GM23338 (cell line): ENCODE measurements at regions not wholly inside any gene's neighbourhood (a gene's known extent, or its start where the extent isn't known, plus 50 kb on each side); places are given as distances from the start of the nearest gene placed in this dataset.

Experiments used
- ATAC-seq: fragments of 200-7000 bp; cut with Tn5 transposase; 3 replicates; pipeline ENCODE4 v1.9.1; 2020
- DNase-seq: peaks from one replicate; pipeline ENCODE4 v3.0.0-alpha.2; 2015; ENCODE audit warnings: low spot score
- H2AFZ ChIP-seq: fragments of 200-600 bp; sonication (generic); 2 replicates; pipeline ENCODE4 v1.8.0; 2016; ENCODE audit warnings: antibody characterized with exemption, mild to moderate bottlenecking, moderate library complexity
- H3F3A ChIP-seq: fragments of 200-600 bp; sonication (generic); replicated peaks from 2 replicates; pipeline ENCODE4 v1.8.0; 2017; ENCODE audit warnings: antibody characterized with exemption, mixed run types, low read depth
- H3K27ac ChIP-seq: fragments of 200-600 bp; sonication (generic); 2 replicates; pipeline ENCODE4 v1.6.1; 2016; ENCODE audit warnings: low read depth
- H3K27me3 ChIP-seq: fragments of 200-600 bp; sonication (generic); 2 replicates; pipeline ENCODE4 v1.8.0; 2016; ENCODE audit warnings: mild to moderate bottlenecking, mixed run types, moderate library complexity; ENCODE audit not compliant: insufficient read depth
- H3K36me3 ChIP-seq: fragments of 200-600 bp; sonication (generic); 2 replicates; pipeline ENCODE4 v1.8.0; 2016; ENCODE audit warnings: mild to moderate bottlenecking; ENCODE audit not compliant: insufficient read depth
- H3K4me1 ChIP-seq: fragments of 200-600 bp; sonication (generic); 2 replicates; pipeline ENCODE4 v1.8.0; 2016; ENCODE audit warnings: mild to moderate bottlenecking, moderate library complexity; ENCODE audit not compliant: insufficient read depth
- H3K4me2 ChIP-seq: fragments of 200-600 bp; sonication (generic); 2 replicates; pipeline ENCODE4 v1.7.1; 2017; ENCODE audit warnings: mixed run types
- H3K4me3 ChIP-seq: fragments of 200-600 bp; sonication (generic); 2 replicates; pipeline ENCODE4 v1.6.1; 2016; ENCODE audit warnings: mixed run types
- H3K79me2 ChIP-seq: fragments of 200-600 bp; sonication (generic); replicated peaks from 2 replicates; pipeline ENCODE4 v1.8.0; 2017; ENCODE audit warnings: mild to moderate bottlenecking; ENCODE audit not compliant: insufficient read depth
- H3K9me2 ChIP-seq: fragments of 200-600 bp; sonication (generic); 2 replicates; pipeline ENCODE4 v1.8.0; 2017; ENCODE audit not compliant: insufficient read depth
- H4K20me1 ChIP-seq: fragments of 200-600 bp; sonication (generic); replicated peaks from 2 replicates; pipeline ENCODE4 v1.8.0; 2017; ENCODE audit warnings: mild to moderate bottlenecking; ENCODE audit not compliant: insufficient read depth
- H3K27ac Mint-ChIP-seq: 2 replicates; pipeline ENCODE4 v1.8.0; 2020; ENCODE audit warnings: inconsistent platforms, mild to moderate bottlenecking, moderate library complexity, mixed read lengths
- H3K27me3 Mint-ChIP-seq: 3 replicates; pipeline ENCODE4 v1.8.0; 2022; ENCODE audit warnings: low read depth, mild to moderate bottlenecking, moderate library complexity, mixed read lengths, inconsistent platforms; ENCODE audit not compliant: insufficient read depth, poor library complexity
- H3K36me3 Mint-ChIP-seq: 3 replicates; pipeline ENCODE4 v1.8.0; 2021; ENCODE audit warnings: low read depth, mild to moderate bottlenecking, inconsistent platforms, moderate library complexity, mixed read lengths
- H3K4me1 Mint-ChIP-seq: 3 replicates; pipeline ENCODE4 v1.8.0; 2020; ENCODE audit warnings: mild to moderate bottlenecking, inconsistent platforms, mixed read lengths
- H3K4me3 Mint-ChIP-seq: 3 replicates; pipeline ENCODE4 v1.8.0; 2021; ENCODE audit warnings: moderate library complexity, mild to moderate bottlenecking, inconsistent platforms, mixed read lengths
- H3K9me3 Mint-ChIP-seq: 3 replicates; pipeline ENCODE4 v1.8.0; 2020; ENCODE audit warnings: moderate library complexity, mild to moderate bottlenecking, inconsistent platforms, mixed read lengths
- CTCF ChIP-seq, 2 experiments: fragments of 200-600 bp in 1 of 2; sonication (generic) in 1 of 2; conservative IDR thresholded peaks; 2 replicates each; pipeline versions ENCODE4 v1.5.1 to v1.6.1; 2016 to 2017; ENCODE audit warnings: antibody characterized with exemption in 2 of 2, low read depth in 2 of 2, mild to moderate bottlenecking in 2 of 2, moderate library complexity in 1 of 2
- EZH2phosphoT487 ChIP-seq: fragments of 200-600 bp; sonication (generic); IDR thresholded peaks from one replicate; pipeline ENCODE4 v1.8.1; 2018; ENCODE audit warnings: antibody characterized with exemption; ENCODE audit not compliant: unreplicated experiment
- STAT1 ChIP-seq: IDR thresholded peaks from one replicate; pipeline ENCODE4 v1.6.1; 2016; ENCODE audit warnings: antibody characterized with exemption; ENCODE audit not compliant: unreplicated experiment
- ZNF114 ChIP-seq: fragments of 250-450 bp; sonication (Bioruptor Pico); IDR thresholded peaks from 2 replicates; pipeline ENCODE4 v1.5.0; 2020; ENCODE audit warnings: mild to moderate bottlenecking, moderate library complexity
- ZNF462 ChIP-seq: fragments of 250-450 bp; sonication (Bioruptor Pico); IDR thresholded peaks from 2 replicates; pipeline ENCODE4 v1.5.0; 2020; ENCODE audit warnings: mild to moderate bottlenecking, moderate library complexity

- TF ChIP-seq ZNF462 (CRISPR knock-in tag) (no peak), CTCF (conservative IDR thresholded peaks at IDR 0.05; ENCODE audit: low read depth in 2 of 2) (no peak)
Measured at GRCh38 chr12:97821806-97822205, 359.2 kb downstream of the RMST start (continued).

- no peaks in the 10 kb centered on the region for H3K27me3 ChIP-seq
- DNase-seq (no peak), ATAC-seq (no peak)
- H3K27ac ChIP-seq, result no peak overlapping the region
- H3K79me2 ChIP-seq, result no peaks in the 10 kb centered on the region
- H2AFZ ChIP-seq, result no peak overlapping the region
- Mint-ChIP-seq H3K9me3 (no peaks in the 10 kb centered on the region), H3K27me3 (peaks cover 2% of the 10 kb centered on the region), H3K27ac (no peak overlapping the region), H3K36me3 (no peaks in the 10 kb centered on the region; the same call in 2 of the 3 replicates), H3K4me3 (no peak overlapping the region), H3K4me1 (peaks cover 16% of the 10 kb centered on the region)
- H3K9me2 ChIP-seq, result no peaks in the 10 kb centered on the region
- H3K4me1 ChIP-seq, result peaks cover 16% of the 10 kb centered on the region
- no peaks in the 10 kb centered on the region for H3K36me3 ChIP-seq
- no peak overlapping the region for H3K4me3 ChIP-seq
- H3F3A ChIP-seq, result no peaks in the 10 kb centered on the region
- no peaks in the 10 kb centered on the region for H4K20me1 ChIP-seq
- no peak overlapping the region for H3K4me2 ChIP-seq
- TF ChIP-seq ZNF114 (CRISPR knock-in tag) (no peak), EZH2phosphoT487 (no peak), STAT1 (no peak), ZNF462 (CRISPR knock-in tag) (no peak), CTCF (conservative IDR thresholded peaks at IDR 0.05; ENCODE audit: low read depth in 2 of 2) (no peak)
Measured at GRCh38 chr12:97835541-97835940, 372.9 kb downstream of the RMST start.
